HG02884 (cell line): ENCODE measurements at regions not wholly inside any gene's neighbourhood (a gene's known extent, or its start where the extent isn't known, plus 50 kb on each side); places are given as distances from the start of the nearest gene placed in this dataset.
A peak's percentile ranks its signal among the peaks of the same experiment; 100 is the strongest.

Experiments
- ATAC-seq: cut with Tn5 transposase; IDR thresholded peaks from one replicate; pipeline ENCODE4 v1.9.1; 2021; ENCODE audit warnings: mild to moderate bottlenecking, moderate library complexity; ENCODE audit not compliant: unreplicated experiment

GRCh38 chr5:91443761-91444467 lies 60.8 kb upstream of the ARRDC3 start:
- peak; percentile 64 for ATAC-seq

GRCh38 chr5:91443023-91443422 lies 59.9 kb upstream of the ARRDC3 start:
- no peak for ATAC-seq

- ATAC-seq: no peak
Observed at GRCh38 chr5:91441082-91441481, 58.0 kb upstream of the ARRDC3 start.

GRCh38 chr5:91438871-91439270 lies 55.8 kb upstream of the ARRDC3 start:
- no peak for ATAC-seq

- no peak for ATAC-seq
Observed at GRCh38 chr5:91436241-91436640, 53.1 kb upstream of the ARRDC3 start.

GRCh38 chr5:91434348-91434747 lies 51.2 kb upstream of the ARRDC3 start:
- peak; percentile 83 for ATAC-seq

GRCh38 chr5:91433861-91434260 lies 50.7 kb upstream of the ARRDC3 start:
- ATAC-seq: no peak
